ENCODE measurements at regions not wholly inside any gene's neighbourhood (a gene's known extent, or its start where the extent isn't known, plus 50 kb on each side); places are given as distances from the start of the nearest gene placed in this dataset.
A peak's percentile ranks its signal among the peaks of the same experiment; 100 is the strongest.
"Not testable (repeated sequence)": the region's sequence is repeated elsewhere in the genome, so short reads cannot be mapped to it uniquely, and the experiment has no call there.

DNA sequence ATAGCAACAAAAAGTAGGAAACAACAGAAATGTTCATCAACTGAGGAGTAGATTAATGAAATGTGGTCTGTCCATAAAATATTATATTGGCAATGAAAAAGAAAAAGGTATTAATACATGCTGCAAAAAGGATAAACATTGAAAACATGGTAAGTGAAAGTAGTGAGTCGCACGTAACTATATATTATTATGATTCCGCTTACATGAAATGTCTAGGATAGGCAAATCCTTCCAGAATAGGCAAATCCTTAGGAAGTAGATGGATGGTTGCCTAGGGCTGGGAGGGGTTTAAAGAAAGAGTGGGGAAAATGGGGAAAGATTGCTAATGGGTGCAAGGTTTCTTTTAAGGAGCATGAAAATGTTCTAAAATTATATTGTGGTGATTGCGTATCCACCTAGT is 198.1 kb upstream of the WSB1 start:
- DNase-seq (ENCODE audit: low spot score) = not testable (repeated sequence)

DNA sequence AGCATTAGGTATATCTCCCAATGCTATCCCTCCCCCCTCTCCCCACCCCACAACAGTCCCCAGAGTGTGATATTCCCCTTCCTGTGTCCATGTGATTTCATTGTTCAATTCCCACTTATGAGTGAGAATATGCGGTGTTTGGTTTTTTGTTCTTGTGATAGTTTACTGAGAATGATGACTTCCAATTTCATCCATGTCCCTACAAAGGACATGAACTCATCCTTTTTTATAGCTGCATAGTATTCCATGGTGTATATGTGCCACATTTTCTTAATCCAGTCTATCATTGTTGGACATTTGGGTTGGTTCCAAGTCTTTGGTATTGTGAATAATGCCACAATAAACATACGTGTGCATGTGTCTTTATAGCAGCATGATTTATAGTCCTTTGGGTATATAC is 194.6 kb upstream of the WSB1 start:
- DNase-seq (ENCODE audit: low spot score) = not testable (repeated sequence)

DNA sequence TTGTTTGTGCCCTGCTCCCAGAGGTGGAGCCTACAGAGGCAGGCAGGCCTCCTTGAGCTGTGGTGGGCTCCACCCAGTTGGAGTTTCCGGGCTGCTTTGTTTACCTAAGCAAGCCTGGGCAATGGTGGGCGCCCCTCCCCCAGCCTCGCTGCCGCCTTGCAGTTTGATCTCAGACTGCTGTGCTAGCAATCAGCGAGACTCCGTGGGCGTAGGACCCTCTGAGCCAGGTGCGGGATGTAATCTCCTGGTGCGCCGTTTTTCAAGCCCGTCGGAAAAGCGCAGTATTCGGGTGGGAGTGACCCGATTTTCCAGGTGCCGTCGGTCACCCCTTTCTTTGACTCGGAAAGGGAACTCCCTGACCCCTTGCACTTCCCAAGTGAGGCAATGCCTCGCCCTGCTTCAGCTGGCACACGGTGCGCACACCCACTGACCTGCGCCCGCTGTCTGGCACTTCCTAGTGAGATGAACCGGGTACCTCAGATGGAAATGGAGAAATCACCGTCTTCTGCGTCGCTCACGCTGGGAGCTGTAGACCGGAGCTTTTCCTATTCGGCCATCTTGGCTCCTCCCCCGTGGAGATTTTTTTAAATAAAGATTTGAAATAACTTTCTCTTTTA is 189.2 kb upstream of the WSB1 start:
- not testable (repeated sequence) for DNase-seq (ENCODE audit: low spot score)

DNA sequence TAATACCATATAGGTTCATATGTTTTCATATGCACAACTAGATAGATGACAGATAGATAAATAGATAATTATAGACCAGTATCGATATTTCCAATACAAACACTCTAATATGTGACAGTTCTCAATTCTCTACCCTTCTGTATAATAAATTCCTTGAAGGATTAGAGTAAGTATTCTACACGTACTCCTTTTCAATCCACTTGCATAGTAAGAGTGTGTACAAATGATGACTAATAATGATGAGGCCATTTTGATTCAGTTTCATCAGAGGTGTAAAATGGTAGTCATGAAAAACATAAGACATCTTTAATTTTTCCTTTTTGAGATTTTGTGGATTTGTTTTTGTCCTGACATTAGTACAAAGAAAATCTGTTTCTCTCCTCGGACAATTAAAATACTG is 188.3 kb upstream of the WSB1 start:
- no peak for DNase-seq (ENCODE audit: low spot score)

DNA sequence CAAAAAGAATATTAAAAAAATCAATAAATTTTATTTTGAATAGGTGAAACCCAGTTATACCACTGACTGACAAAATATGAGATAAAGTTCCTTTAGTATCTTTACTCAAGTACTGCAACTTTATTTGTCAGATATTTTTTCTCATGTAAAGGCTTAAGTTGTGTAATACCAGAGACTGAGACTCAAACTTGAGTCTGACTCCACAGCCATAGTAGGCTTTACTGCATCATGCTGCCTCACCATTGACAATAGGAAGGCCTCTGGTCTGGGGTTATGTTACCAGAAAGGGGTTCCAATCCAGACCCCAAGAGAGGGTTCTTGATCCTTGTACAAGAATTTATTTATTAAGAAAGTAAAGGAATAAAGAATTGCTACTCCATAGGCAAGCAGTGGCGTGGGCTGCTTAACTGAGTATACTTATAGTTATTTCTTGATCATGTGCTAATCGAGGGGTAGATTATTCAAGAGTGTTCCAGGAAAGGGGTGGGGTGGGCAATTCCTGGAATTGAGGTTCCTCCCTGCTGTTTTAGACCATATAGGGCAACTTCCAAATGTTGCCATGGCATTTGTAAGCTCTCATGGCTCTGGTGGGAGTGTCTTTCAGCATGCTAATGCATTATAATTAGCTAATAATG is 187.4 kb upstream of the WSB1 start:
- DNase-seq (ENCODE audit: low spot score) = no peak

DNA sequence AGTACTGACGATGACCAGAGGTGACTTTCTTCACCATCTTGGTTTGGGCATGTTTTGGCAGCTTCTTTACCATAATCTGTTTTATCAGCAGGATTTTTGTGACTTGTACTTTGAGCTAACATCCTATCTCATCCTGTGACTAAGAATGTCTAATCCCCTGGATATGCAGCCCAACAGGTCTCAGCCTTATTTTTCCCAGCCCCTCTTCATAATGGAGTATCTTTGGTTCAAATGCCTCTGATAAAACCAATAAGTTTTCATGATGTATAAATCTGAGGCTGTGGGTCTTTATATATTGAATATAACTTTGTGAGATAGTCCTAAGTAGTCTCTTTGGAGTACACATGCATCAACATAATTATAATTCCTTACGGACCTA is 186.9 kb upstream of the WSB1 start:
- no peak for DNase-seq (ENCODE audit: low spot score)

DNA sequence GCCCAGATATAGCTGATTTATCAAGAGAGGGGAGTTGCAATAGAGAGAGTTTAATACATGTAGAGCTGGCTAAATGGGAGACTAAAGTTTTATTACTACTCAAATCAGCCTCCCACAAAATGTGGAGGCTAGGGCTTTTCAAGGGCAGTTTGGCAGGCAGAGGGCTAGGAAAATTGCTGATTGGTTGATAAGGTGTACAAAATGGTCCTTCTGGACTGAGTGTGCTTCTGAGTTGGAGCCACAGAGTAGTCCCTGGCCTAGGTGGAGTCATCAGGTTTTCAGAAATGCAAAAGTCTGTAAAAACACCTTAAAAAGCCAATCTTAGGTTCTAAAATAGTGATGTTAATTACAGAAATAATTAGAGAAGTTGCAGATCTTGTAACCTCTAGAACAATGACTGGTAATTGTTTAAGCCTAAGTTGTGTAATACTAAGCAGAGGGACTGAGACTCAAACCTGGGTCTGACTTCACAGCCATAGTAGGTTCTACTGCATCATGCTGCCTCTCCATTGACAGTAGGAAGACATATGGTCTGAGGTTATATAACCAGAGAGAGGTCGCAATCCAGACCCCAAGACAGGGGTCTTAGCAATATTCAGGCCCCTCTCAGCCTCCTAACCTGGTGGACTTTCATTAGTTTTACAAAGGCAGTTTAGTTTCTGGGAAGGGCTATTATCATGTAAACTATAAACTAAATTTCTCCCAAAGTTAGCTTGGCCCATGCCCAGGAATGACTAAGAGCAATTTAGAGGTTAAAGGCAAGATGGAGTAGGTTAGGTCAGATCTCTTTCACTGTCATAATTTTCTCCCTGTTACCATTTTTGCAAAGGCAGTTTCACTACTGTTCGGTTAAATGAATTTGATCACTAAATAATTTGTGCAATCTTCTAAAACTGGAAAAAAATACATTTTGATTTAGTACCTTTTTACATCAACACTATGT is 186.3 kb upstream of the WSB1 start:
- DNase-seq (ENCODE audit: low spot score) = not testable (repeated sequence)

DNA sequence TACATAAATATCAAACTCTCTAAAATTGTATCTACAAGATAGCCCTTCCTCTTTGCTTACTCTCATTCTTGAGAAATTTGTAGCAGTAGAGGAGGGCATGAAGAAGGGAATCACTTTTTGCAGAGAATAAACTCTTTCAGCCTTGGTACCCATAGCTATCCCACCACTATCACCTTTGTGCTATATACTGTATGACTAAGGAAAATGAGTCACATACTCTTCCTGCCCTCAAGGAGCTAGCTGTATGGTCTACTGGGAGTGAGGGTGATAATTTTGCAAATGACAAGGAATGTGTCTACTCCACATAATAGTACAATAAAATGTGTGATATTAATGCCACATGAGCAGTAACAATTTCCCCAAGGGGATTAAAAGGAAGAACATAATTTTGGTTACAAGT is 184.6 kb upstream of the WSB1 start:
- no peak for DNase-seq (ENCODE audit: low spot score)

DNA sequence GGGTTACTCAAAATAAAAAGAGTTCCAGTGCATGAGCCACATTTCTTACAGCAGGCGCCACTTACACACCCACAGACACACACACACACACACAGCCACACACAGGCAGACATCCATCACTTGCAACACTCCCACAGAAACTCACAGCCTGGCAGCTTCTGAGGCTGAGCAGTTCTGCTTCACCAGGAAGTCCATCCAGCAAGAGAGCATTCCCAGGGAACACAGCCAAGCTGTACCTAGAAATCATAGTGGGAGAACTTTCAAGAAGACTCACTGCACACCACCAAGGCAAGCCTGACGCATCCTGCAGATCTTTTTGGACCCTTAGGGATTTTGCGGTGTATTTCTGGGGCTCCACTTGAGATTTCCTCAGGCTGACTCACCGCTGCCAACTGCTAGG is 140.9 kb upstream of the WSB1 start:
- DNase-seq (ENCODE audit: low spot score) = no peak

DNA sequence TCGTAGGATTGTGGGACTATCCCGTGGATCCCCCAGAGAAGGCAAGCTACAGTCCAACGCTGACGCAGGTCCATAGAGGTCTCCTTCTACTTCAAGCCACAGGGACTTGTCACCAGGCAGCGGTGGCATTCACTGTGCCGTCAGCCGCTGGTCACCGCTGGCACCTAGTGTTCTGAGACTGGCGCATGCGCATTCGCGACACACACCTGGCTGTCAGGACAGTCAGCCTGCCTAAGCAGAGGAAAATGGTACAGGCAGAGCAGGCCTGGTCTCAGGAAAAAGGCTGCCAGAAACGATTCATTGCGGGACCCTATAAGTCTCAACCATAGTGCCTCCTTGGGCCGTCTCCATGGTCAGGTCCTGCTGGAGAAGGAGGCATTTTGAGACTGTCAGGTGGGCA is 138.0 kb upstream of the WSB1 start:
- DNase-seq (ENCODE audit: low spot score) = no peak

DNA sequence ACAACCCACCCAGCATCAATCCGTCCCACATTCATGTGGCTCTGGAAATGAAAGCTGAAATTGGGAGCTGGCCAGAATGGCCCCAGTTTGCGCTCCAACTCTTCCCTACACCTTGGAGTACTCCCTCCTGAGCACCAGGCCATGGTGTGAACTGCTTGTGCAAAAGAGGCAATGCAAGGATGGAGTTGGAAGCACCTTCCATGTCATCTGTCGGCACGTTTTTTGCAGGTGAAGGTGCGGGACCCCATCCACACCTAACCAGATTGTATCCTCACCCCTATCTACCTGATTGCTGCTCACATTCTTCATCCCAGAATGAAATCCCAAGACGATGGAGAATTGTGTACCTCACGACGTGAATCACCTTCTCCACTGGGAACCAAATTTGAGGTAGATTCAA is 136.6 kb upstream of the WSB1 start:
- DNase-seq (ENCODE audit: low spot score) = no peak

DNA sequence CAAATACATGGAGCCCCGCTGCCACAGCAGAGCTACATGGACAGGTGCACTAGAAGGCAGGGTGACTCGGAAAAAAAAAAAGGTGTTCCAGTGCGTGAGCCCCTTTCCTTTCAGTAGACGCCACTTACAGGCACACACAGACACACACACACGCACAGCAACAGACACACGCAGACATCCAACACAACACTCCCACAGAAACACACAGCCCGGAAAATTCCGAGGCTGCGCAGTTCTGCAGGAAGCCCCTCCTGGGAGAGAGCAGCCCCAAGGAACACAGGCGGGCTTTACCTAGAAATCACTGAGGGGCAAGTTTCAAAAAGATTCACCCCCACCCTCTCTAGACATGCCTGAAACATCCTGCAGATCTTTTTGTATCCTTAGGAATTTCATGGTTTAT is 136.0 kb upstream of the WSB1 start:
- DNase-seq (ENCODE audit: low spot score) = no peak

DNA sequence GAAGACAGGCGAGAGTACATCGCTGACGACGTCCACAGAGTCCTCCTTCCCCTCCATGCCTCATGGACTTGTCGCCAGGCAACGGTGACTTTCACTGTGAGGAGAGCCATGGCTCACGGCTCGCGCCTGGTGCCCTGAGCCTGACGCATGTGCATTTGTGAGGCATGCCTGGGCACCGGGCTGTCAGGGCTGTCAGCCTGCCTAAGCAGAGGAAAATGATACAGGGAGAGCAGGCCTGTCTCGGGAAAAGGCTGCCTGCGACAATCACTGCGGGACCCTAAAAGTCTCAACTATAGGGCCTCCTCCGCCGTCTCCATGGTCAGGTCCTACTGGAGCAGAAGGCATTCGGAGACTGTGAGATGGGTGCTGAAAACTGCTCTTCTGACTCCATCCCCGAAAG is 135.5 kb upstream of the WSB1 start:
- no peak for DNase-seq (ENCODE audit: low spot score)

DNA sequence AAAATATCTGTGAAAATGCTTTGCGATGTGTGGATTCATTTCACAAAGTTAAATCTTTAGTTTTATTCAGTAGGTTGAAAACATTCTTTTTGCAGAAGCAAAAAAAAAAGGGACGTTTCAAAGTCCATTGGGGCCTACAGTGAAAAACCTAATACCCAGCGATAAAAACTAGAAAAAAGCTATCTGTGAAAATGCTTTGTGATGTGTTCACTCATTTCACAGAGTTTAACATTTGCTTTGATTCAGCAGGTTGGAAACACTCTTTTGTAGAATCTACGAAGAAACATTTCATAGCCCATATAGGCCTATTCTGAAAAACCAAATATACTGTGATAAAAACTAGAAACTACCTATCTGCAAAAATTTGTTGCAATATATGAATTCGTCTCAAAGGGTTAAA is 113.6 kb upstream of the WSB1 start:
- DNase-seq (ENCODE audit: low spot score) = no peak

DNA sequence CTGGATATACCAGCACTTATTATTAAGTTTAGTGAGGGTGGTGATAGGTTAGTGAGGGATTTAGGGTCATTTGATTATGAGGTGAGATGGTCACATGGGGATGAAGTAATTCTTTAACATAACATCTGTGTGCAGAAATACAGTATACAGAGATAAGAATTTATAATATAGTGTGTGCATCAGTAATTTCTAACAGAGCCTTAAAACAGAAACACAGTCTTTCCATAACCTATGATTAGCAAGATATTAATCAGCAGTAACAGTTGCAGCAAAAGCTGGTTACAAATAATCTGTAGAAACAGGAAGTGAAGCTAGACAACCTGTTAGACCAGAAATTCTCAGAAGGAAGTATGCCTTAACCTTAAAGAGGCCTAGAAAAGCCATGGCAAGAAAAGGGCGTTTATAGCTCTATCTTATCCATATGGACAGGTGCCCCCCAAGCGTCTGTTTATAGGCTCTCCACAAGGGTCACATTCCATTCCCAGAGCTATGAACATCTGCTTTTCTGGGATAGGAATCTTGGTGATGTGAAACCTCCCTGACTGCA is 112.5 kb upstream of the WSB1 start:
- not testable (repeated sequence) for DNase-seq (ENCODE audit: low spot score)

DNA sequence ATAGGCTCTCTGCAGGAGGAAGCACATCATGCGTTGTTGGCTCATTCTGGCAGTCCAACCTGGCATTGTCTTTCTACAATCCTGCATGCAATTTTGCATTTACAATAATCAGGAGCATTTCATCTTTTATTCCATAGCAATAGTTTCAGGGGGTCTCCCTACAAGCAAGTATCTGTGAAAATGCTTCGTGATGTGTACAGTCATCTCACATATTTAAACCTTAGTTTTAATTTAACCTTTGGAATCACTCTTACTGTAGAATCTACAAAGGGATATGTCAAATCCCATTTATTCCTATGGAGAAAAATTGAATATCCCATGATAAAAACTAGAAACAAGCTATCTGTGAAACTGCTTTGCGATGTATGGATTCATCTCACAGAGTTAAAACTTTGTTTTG is 112.0 kb upstream of the WSB1 start:
- no peak for DNase-seq (ENCODE audit: low spot score)

DNA sequence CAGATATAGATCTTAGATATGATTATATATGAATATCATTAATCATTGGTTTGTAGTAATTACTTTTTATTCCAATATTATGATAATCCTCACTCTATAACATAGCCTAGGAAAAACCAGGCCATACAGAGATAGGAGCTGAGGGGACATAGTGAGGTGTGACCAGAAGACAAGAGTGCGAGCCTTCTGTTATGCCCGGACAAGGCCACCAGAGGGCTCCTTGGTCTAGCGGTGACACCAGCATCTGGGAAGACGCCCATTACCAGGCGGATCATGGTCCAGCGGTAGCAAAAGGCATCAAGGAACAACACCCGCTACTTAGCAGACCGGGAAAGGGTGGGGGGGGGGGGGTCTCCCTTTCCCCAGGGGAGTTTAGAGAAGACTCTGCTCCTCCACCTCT is 96.4 kb upstream of the WSB1 start:
- DNase-seq (ENCODE audit: low spot score) = not testable (repeated sequence)

DNA sequence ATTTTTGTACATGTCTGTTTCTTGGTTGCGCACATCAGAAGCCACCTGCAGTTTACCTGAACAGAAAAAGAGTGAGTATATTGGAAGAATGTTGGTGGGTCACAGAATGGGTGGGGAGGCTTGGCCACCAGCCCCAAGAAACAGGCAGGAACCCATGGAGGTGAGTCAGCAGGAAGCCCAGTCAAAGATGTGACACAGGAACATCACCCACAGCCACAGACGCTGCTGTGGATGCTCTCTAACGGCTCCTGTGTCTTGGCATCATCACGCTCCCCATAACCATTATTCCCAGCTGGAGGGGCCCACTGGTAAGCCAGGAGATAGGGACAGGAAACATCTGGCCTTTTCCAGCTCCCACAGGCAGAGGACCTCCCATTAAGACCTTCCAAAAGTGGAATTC is 94.0 kb upstream of the WSB1 start:
- DNase-seq (ENCODE audit: low spot score) = no peak

DNA sequence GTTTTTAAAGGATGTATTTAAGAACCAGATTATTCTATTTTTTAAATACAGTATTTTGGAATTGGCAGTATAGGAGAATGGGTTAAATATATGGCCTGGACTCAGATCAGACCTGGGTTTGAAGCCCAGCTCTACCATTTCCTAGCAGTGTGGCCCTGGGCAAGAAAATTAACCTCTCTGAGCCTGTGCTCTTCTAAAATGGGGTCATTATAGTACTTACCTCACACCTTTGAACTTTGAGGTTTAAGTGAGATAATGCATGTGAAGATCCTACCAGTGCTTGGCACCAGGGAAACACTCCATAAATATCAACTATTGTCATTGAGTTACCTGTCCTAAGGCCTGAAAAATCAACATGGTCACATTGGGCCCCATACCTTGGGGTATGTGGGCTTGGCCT is 93.4 kb upstream of the WSB1 start:
- no peak for DNase-seq (ENCODE audit: low spot score)

DNA sequence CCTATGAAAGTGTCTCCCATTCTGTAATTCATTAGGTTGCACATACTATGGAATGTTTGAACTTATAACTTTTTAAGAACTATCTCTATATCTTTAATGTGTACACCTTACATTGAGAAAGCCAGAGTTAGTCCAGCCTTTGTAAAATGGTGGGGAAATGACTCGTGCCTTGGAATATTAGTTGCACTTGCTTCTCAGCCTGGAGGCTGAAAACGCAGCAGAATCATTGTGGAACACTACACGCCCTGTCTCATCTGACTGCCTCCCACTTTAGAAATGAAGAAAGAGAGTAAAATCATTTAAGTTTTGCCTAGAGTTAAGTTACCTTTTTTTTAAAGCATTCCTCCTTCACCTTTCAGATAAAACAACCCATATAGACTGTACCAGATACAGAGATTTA is 90.7 kb upstream of the WSB1 start:
- no peak for DNase-seq (ENCODE audit: low spot score)

DNA sequence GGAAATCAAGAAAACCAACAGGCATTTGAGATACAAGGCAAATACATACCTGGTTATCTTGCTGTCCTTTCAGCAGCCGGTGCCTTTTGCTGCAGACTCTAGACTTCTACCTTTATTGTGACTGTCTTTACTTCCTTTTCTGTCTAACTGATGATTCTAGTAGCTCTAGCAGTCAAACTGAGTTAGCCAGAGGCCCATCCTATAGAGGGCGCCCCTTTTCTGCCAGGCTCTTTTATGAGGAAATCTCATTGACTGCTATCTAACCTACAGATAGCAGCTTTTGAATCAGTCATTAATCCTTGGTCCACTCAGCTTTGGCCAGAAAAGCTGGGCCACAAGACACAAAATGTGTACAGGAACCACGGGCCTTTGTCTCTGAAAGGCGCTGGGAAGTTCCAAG is 87.5 kb upstream of the WSB1 start:
- DNase-seq (ENCODE audit: low spot score) = no peak

DNA sequence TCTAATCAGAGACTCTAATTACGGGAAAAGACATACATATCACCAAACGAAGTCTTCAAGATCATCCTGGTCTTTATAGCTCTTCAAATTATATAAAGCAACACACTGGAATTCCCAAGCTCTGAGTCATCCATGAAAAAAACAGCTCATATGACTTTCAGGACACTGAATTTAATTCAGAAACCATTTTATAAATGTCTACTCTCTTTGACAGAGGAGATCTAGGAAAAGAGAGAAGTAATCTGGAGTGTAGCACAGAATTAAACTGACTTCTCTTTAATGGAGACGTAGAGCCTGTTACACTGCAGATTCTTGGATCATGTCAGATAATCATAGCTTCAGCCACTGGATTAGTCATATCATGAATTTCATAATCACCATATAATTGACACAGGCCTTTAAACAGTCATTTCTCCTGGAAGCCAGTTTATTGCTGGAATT is 86.8 kb upstream of the WSB1 start:
- peak; percentile 53 for DNase-seq (ENCODE audit: low spot score)

DNA sequence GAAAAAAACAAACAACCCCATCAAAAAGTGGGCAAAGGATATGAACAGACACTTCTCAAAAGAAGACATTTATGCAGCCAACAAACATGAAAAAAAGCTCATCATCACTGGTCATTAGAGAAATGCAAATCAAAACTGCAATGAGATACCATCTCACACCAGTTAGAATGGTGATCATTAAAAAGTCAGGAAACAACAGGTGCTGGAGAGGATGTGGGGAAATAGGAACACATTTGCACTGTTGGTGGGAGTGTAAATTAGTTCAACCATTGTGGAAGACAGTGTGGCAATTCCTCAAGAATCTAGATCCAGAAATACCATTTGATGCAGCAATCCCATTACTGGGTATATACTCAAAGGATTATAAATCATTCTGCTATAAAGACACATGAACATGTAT is 85.5 kb upstream of the WSB1 start:
- DNase-seq (ENCODE audit: low spot score) = not testable (repeated sequence)

Data from hepatic stellate cell (primary cell).